ENCODE measurements at regions not wholly inside any gene's neighbourhood (a gene's known extent, or its start where the extent isn't known, plus 50 kb on each side); places are given as distances from the start of the nearest gene placed in this dataset.

DNA sequence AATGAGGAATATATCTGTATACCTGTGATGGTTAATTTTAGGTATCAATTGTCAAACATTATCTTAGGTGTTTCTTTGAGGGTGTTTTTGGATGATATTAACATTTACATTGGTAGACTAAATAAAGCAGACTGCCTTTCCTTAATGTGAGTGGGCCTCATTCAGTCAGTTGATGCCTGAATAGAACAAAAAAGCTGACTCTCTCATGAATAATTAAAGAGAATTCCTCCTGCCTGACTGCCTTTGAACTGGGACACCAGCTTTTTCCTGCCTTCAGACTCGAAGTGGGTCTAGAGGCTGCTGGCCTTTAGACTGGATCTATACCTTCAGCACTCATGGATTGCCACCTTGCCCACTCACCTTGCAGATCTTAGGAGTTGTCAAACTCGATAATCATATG is 117.9 kb upstream of the TMEM168 start:
- Mint-ChIP-seq H3K4me1 (ENCODE audit: low read depth) (peaks cover 6% of the 10 kb centered on the region), H3K36me3 (ENCODE audit: low read depth) (peaks cover 51% of the 10 kb centered on the region), H3K27ac (no peak overlapping the region), H3K4me3 (no peak overlapping the region), H3K9me3 (peaks cover 12% of the 10 kb centered on the region; the same call in 1 of the 2 replicates), H3K27me3 (ENCODE audit: insufficient read depth) (peaks cover 2% of the 10 kb centered on the region)
- no peak for DNase-seq
- no peak for TF ChIP-seq CTCF (IDR thresholded peaks at IDR 0.05)

GRCh38 chr7:112907658-112908057 is 117.5 kb upstream of the TMEM168 start:
- H3K36me3 Mint-ChIP-seq (ENCODE audit: low read depth), result peaks cover 47% of the 10 kb centered on the region
- H3K27me3 Mint-ChIP-seq (ENCODE audit: insufficient read depth), result peaks cover 2% of the 10 kb centered on the region
- TF ChIP-seq CTCF (IDR thresholded peaks at IDR 0.05), result no peak
- no peak overlapping the region for H3K27ac Mint-ChIP-seq
- DNase-seq, result no peak
- H3K4me1 Mint-ChIP-seq (ENCODE audit: low read depth), result peaks cover 6% of the 10 kb centered on the region
- no peak overlapping the region for H3K4me3 Mint-ChIP-seq
- H3K9me3 Mint-ChIP-seq, result peaks cover 12% of the 10 kb centered on the region; the same call in 1 of the 2 replicates

GRCh38 chr7:112905950-112906349 is 115.8 kb upstream of the TMEM168 start:
- Mint-ChIP-seq H3K27ac (no peak overlapping the region), H3K27me3 (ENCODE audit: insufficient read depth) (no peaks in the 10 kb centered on the region), H3K4me1 (ENCODE audit: low read depth) (peaks cover 6% of the 10 kb centered on the region), H3K36me3 (ENCODE audit: low read depth) (peaks cover 37% of the 10 kb centered on the region), H3K9me3 (peaks cover 12% of the 10 kb centered on the region; the same call in 1 of the 2 replicates), H3K4me3 (no peak overlapping the region)
- TF ChIP-seq CTCF (IDR thresholded peaks at IDR 0.05), result no peak
- DNase-seq, result no peak

DNA sequence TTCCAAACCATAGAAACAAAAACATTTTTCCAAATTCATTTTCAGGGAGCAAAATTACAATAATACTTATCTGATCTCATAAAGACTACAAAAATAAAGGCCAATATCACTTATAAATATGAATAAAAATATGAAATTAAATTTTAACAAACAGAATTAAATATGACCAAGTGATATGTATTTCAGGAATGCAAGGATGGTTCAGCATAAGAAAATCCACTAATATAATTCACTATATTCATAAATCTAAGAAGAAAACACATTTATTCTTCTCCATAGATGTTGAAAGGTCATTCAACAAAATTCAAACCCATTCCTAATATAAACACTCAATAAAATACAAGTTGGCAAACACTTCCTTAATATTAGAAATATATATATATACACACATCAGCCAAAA is 115.2 kb upstream of the TMEM168 start:
- H3K27me3 Mint-ChIP-seq (ENCODE audit: insufficient read depth), result no peaks in the 10 kb centered on the region
- peaks cover 32% of the 10 kb centered on the region for H3K36me3 Mint-ChIP-seq (ENCODE audit: low read depth)
- H3K4me3 Mint-ChIP-seq, result no peak overlapping the region
- no peak for TF ChIP-seq CTCF (IDR thresholded peaks at IDR 0.05)
- peaks cover 6% of the 10 kb centered on the region for H3K4me1 Mint-ChIP-seq (ENCODE audit: low read depth)
- H3K9me3 Mint-ChIP-seq, result peaks cover 12% of the 10 kb centered on the region; the same call in 1 of the 2 replicates
- DNase-seq, result no peak
- no peak overlapping the region for H3K27ac Mint-ChIP-seq

GRCh38 chr7:112898432-112899290 is 108.5 kb upstream of the TMEM168 start:
- Mint-ChIP-seq H3K27me3 (ENCODE audit: insufficient read depth) (no peaks in the 10 kb centered on the region), H3K36me3 (ENCODE audit: low read depth) (peaks cover 7% of the 10 kb centered on the region; the same call in 1 of the 2 replicates), H3K4me3 (no peak overlapping the region), H3K4me1 (ENCODE audit: low read depth) (peaks cover 6% of the 10 kb centered on the region; the same call in 1 of the 2 replicates), H3K27ac (no peak overlapping the region), H3K9me3 (no peaks in the 10 kb centered on the region)
- DNase-seq, result peak; percentile 69
- TF ChIP-seq CTCF (IDR thresholded peaks at IDR 0.05), result peak; percentile 90
